ENCODE measurements at regions not wholly inside any gene's neighbourhood (a gene's known extent, or its start where the extent isn't known, plus 50 kb on each side); places are given as distances from the start of the nearest gene placed in this dataset.
"Not testable (repeated sequence)": the region's sequence is repeated elsewhere in the genome, so short reads cannot be mapped to it uniquely, and the experiment has no call there.

DNA sequence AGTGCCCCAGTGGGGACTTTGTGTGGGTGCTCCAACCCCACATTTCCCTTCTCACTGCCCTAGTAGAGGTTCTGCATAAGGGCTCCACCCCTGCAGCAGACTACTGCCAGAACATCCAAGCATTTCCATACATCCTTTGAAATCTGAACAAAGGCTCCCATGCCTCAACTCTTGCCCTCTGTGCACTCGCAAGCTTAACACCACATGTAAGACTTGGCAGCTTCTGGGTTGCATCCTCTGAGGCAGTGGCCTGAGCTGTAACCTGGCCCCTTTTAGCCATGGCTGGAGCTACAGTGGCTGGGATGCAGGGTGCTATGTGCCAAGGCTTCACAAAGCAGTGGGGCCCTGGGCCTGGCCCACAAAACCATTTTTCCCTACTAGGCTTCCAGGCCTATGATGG lies 128.9 kb downstream of the TYW3 start:
- no peak for DNase-seq (ENCODE audit: low read depth in 2 of 2)
- H3K4me3 ChIP-seq (replicated peaks in 1 of 2; ENCODE audit: low read depth in 2 of 2, low read length in 2 of 2): no peak overlapping the region
- TF ChIP-seq, protein P1, sequence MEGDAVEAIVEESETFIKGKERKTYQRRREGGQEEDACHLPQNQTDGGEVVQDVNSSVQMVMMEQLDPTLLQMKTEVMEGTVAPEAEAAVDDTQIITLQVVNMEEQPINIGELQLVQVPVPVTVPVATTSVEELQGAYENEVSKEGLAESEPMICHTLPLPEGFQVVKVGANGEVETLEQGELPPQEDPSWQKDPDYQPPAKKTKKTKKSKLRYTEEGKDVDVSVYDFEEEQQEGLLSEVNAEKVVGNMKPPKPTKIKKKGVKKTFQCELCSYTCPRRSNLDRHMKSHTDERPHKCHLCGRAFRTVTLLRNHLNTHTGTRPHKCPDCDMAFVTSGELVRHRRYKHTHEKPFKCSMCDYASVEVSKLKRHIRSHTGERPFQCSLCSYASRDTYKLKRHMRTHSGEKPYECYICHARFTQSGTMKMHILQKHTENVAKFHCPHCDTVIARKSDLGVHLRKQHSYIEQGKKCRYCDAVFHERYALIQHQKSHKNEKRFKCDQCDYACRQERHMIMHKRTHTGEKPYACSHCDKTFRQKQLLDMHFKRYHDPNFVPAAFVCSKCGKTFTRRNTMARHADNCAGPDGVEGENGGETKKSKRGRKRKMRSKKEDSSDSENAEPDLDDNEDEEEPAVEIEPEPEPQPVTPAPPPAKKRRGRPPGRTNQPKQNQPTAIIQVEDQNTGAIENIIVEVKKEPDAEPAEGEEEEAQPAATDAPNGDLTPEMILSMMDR (IDR thresholded peaks at IDR 0.05; ENCODE audit: low read depth, low read length): no peak

DNA sequence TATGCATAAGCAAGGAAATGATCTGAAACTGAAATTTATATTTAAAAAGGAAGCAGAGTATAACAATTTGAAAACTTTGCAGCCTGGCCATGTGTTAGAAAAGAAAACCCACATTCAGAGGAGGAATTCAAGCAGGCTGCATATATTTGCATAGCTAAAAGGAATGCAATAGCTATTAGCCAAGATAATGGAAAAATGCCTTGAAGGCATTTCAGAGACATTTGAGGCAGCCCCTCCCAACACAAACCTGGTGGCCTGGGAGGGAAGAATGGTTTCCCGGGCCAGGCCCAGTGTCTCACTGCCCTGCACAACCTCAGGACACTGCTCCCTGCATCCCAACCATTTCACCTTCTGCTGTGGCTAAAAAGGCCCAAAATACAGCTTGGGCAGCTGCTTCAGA lies 136.8 kb downstream of the TYW3 start:
- no peak for DNase-seq (ENCODE audit: low read depth in 2 of 2)
- TF ChIP-seq, protein P1 (IDR thresholded peaks at IDR 0.05; ENCODE audit: low read depth, low read length): no peak
- no peak overlapping the region for H3K4me3 ChIP-seq (replicated peaks in 1 of 2; ENCODE audit: low read depth in 2 of 2, low read length in 2 of 2)

DNA sequence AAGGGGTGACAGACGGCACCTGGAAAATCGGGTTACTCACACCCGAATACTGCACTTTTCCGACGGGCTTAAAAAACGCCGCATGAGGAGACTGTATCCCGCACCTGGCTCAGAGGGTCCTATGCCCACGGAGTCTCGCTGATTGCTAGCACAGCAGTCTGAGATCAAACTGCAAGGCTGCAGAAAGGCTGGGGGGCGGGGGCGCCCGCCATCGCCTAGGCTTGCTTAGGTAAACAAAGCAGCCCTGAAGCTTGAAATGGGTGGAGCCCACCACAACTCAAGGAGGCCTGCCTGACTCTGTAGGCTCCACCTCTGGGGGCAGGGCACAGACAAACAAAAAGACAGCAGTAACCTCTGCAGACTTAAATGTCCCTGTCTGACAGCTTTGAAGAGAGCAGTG lies 144.4 kb downstream of the TYW3 start:
- not testable (repeated sequence) for H3K4me3 ChIP-seq (replicated peaks in 1 of 2; ENCODE audit: low read depth in 2 of 2, low read length in 2 of 2); DNase-seq (ENCODE audit: low read depth in 2 of 2)

DNA sequence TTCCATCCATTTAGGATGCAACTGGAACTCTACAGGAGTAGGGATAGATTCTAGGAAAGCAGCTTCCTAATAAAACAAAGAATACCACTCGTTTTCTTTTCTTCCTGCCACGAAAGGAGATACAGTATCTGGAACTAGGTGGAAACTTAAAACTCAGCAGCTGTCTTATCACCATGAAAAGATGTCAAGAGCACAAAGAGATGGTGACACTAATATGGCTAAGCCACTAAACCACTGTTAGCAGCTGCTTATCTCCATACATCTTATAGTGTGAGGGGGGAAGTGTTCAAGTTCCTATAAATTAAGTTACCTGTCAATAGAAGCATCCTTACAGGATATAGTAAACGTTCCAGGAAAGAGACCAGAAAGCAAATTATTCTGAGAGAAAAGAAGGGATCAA lies 162.5 kb downstream of the TYW3 start:
- no peak for DNase-seq (ENCODE audit: low read depth in 2 of 2)
- TF ChIP-seq, protein P1 (IDR thresholded peaks at IDR 0.05; ENCODE audit: low read depth, low read length): no peak
- no peak overlapping the region for H3K4me3 ChIP-seq (replicated peaks in 1 of 2; ENCODE audit: low read depth in 2 of 2, low read length in 2 of 2)

DNA sequence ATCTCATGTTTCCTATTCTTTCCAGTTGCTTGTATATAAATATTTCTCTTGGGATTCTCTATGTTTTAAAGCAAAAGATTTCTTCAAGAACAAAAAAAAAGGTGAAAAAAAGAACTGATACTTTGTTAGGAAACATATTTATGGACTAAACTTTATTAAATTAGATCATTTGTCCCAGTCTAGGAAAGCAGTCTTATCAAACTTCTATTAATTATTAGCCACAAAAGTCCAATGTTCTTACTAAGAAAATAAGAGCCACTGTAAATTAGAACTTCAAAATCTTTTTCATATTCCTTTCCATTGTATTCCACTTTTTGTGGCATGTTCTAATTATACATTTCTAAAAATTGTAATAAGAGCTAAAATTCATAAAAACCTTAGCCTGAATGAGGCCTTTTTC lies 175.2 kb downstream of the TYW3 start:
- no peak for DNase-seq (ENCODE audit: low read depth in 2 of 2)
- no peak overlapping the region for H3K4me3 ChIP-seq (replicated peaks in 1 of 2; ENCODE audit: low read depth in 2 of 2, low read length in 2 of 2)
- TF ChIP-seq, protein P1 (IDR thresholded peaks at IDR 0.05; ENCODE audit: low read depth, low read length): no peak

DNA sequence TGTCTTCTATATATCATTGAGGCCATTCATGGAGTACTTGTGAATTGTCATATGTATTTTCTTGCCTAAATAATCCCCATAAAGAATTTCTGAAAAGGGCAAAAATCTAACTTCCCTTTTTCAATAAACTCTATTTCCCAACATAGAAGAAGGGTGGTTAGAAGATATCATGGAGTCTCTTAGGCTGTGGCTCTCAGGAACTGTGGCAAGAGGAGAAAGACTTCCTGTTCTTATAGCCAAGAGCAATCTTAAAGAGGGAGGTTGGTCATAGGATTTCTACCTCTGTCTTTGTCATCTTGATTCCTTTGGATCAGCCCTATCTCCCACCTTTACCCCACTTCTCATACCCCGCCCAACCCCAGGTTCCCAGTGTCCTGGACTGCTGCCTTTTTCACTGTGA lies 175.8 kb downstream of the TYW3 start:
- DNase-seq (ENCODE audit: low read depth in 2 of 2): no peak
- TF ChIP-seq, protein P1 (IDR thresholded peaks at IDR 0.05; ENCODE audit: low read depth, low read length): no peak
- no peak overlapping the region for H3K4me3 ChIP-seq (replicated peaks in 1 of 2; ENCODE audit: low read depth in 2 of 2, low read length in 2 of 2)

DNA sequence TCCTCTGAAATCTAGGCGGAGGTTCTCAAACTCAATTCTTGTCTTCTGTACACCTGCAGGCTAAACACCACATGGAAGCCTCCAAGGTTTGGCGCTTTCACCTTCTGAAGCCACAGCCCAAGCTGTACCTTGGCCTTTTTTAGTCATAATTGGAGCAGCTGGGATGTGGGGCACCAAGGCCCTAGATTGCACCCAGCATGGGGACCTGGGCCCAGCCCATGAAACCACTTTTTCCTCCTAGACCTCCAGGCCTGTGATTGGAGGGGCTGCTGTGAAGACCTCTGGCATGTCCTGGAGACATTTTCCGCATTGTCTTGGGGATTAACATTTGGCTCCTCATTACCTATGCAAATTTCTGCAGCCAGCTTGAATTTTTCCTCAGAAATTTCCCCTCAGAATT lies 181.0 kb downstream of the TYW3 start:
- DNase-seq (ENCODE audit: low read depth in 2 of 2): no peak
- TF ChIP-seq, protein P1 (IDR thresholded peaks at IDR 0.05; ENCODE audit: low read depth, low read length): no peak
- no peak overlapping the region for H3K4me3 ChIP-seq (replicated peaks in 1 of 2; ENCODE audit: low read depth in 2 of 2, low read length in 2 of 2)
